Neural progenitor cell (in vitro differentiated cells): ENCODE measurements at regions not wholly inside any gene's neighbourhood (a gene's known extent, or its start where the extent isn't known, plus 50 kb on each side); places are given as distances from the start of the nearest gene placed in this dataset.

ENCODE experiments used
- DNase-seq: peaks from one replicate; pipeline ENCODE4 v3.0.0-alpha.2; 2016; ENCODE audit warnings: low spot score
- H2AFZ ChIP-seq: fragments of 200-600 bp; sonication (generic); replicated peaks from 2 replicates; pipeline ENCODE4 v1.6.1; 2016; ENCODE audit warnings: antibody characterized with exemption
- H3F3A ChIP-seq: fragments of 200-600 bp; sonication (generic); 2 replicates; pipeline ENCODE4 v1.6.1; 2016; ENCODE audit warnings: antibody characterized with exemption, low read depth
- H3K27ac ChIP-seq: fragments of 200-600 bp; sonication (generic); 2 replicates; pipeline ENCODE4 v1.5.1; 2016; ENCODE audit warnings: mild to moderate bottlenecking
- H3K27me3 ChIP-seq: fragments of 200-600 bp; sonication (generic); 2 replicates; pipeline ENCODE4 v1.6.1; 2016; ENCODE audit warnings: mild to moderate bottlenecking, moderate library complexity
- H3K36me3 ChIP-seq: fragments of 200-600 bp; sonication (generic); 2 replicates; pipeline ENCODE4 v1.5.1; 2016
- H3K4me1 ChIP-seq: fragments of 200-600 bp; sonication (generic); 2 replicates; pipeline ENCODE4 v1.6.1; 2016; ENCODE audit warnings: mixed run types
- H3K4me2 ChIP-seq: fragments of 200-600 bp; sonication (generic); 2 replicates; pipeline ENCODE4 v1.6.1; 2016
- H3K4me3 ChIP-seq: fragments of 200-600 bp; sonication (generic); 2 replicates; pipeline ENCODE4 v1.5.1; 2016
- H3K79me2 ChIP-seq: fragments of 200-600 bp; sonication (generic); 2 replicates; pipeline ENCODE4 v1.6.1; 2016; ENCODE audit warnings: low read depth
- H3K9ac ChIP-seq: fragments of 200-600 bp; sonication (generic); 2 replicates; pipeline ENCODE4 v1.6.1; 2016
- H3K9me3 ChIP-seq: fragments of 200-600 bp; sonication (generic); 2 replicates; pipeline ENCODE4 v1.5.1; 2016; ENCODE audit warnings: low read depth
- H4K20me1 ChIP-seq: fragments of 200-600 bp; sonication (generic); 2 replicates; pipeline ENCODE4 v1.6.1; 2016; ENCODE audit warnings: low read depth
- H3K27ac Mint-ChIP-seq: 3 replicates; pipeline ENCODE4 v1.8.0; 2021; ENCODE audit warnings: mixed read lengths
- H3K27me3 Mint-ChIP-seq: 2 replicates; pipeline ENCODE4 v1.8.0; 2022; ENCODE audit warnings: low read depth, mild to moderate bottlenecking, inconsistent platforms, moderate library complexity, mixed read lengths; ENCODE audit not compliant: insufficient read depth
- H3K36me3 Mint-ChIP-seq: 3 replicates; pipeline ENCODE4 v1.8.0; 2021; ENCODE audit warnings: mixed read lengths
- H3K4me1 Mint-ChIP-seq: 3 replicates; pipeline ENCODE4 v1.8.0; 2021; ENCODE audit warnings: mixed read lengths
- H3K4me3 Mint-ChIP-seq: 3 replicates; pipeline ENCODE4 v1.8.0; 2021; ENCODE audit warnings: mild to moderate bottlenecking, moderate library complexity, mixed read lengths
- H3K9me3 Mint-ChIP-seq: 3 replicates; pipeline ENCODE4 v1.8.0; 2020; ENCODE audit warnings: mixed read lengths
- EZH2 ChIP-seq: fragments of 200-600 bp; sonication (generic); IDR thresholded peaks from 2 replicates; pipeline ENCODE4 v1.6.1; 2017; ENCODE audit warnings: antibody characterized with exemption, mild to moderate bottlenecking, moderate library complexity
- EZH2phosphoT487 ChIP-seq: fragments of 200-600 bp; sonication (generic); IDR thresholded peaks from 2 replicates; pipeline ENCODE4 v1.6.1; 2017; ENCODE audit warnings: antibody characterized with exemption
- TF ChIP-seq, protein P1 (sequence below): fragments of 200-600 bp; sonication (generic); IDR thresholded peaks from 2 replicates; pipeline ENCODE4 v1.5.1; 2017; ENCODE audit warnings: antibody characterized with exemption, mild to moderate bottlenecking

DNA sequence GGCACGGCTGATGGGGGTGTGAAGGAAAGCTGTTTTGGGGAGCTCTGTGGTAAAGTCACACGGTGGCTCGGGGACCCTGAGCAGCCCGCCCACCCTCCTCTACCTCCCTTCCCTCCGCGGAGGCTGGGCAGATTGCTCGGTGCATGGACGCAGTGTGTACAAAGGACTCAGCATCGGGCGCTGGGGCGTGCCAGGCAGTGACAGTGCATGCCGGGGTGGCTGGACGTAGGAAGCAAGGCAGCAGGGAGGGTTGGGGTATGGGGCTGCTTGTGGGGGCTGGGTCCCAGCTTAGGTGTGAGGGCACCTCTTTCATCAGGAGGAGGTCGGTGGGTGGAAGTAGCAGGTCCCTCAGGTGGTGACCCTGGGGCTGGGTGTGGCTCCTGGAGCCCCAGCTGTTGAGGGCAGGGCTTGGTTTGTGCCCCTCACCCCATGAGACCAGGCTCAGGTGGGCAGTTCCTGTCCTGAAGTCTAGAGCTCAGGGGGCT, 159.9 kb upstream of the GSE1 start:
- H4K20me1 ChIP-seq = peaks cover 21% of the 10 kb centered on the region
- H3K4me3 Mint-ChIP-seq = no peak overlapping the region
- H3K36me3 Mint-ChIP-seq = no peaks in the 10 kb centered on the region
- H3K4me1 Mint-ChIP-seq = peaks cover 25% of the 10 kb centered on the region
- H3K9ac ChIP-seq = no peak overlapping the region
- H3K27me3 Mint-ChIP-seq = peaks cover 7% of the 10 kb centered on the region
- H3K27me3 ChIP-seq = peaks cover 5% of the 10 kb centered on the region
- H3K27ac ChIP-seq = no peak overlapping the region
- H2AFZ ChIP-seq = no peak overlapping the region
- no peaks in the 10 kb centered on the region for H3F3A ChIP-seq
- no peaks in the 10 kb centered on the region for H3K9me3 ChIP-seq
- no peak overlapping the region for H3K4me2 ChIP-seq
- H3K79me2 ChIP-seq = no peaks in the 10 kb centered on the region
- no peak overlapping the region for H3K27ac Mint-ChIP-seq
- no peak for TF ChIP-seq EZH2
- no peak for TF ChIP-seq EZH2phosphoT487
- TF ChIP-seq, protein P1, sequence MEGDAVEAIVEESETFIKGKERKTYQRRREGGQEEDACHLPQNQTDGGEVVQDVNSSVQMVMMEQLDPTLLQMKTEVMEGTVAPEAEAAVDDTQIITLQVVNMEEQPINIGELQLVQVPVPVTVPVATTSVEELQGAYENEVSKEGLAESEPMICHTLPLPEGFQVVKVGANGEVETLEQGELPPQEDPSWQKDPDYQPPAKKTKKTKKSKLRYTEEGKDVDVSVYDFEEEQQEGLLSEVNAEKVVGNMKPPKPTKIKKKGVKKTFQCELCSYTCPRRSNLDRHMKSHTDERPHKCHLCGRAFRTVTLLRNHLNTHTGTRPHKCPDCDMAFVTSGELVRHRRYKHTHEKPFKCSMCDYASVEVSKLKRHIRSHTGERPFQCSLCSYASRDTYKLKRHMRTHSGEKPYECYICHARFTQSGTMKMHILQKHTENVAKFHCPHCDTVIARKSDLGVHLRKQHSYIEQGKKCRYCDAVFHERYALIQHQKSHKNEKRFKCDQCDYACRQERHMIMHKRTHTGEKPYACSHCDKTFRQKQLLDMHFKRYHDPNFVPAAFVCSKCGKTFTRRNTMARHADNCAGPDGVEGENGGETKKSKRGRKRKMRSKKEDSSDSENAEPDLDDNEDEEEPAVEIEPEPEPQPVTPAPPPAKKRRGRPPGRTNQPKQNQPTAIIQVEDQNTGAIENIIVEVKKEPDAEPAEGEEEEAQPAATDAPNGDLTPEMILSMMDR = no peak
- H3K4me3 ChIP-seq = no peak overlapping the region
- no peaks in the 10 kb centered on the region for H3K36me3 ChIP-seq
- H3K9me3 Mint-ChIP-seq = no peaks in the 10 kb centered on the region
- no peak for DNase-seq
- H3K4me1 ChIP-seq = peaks cover 8% of the 10 kb centered on the region

DNA sequence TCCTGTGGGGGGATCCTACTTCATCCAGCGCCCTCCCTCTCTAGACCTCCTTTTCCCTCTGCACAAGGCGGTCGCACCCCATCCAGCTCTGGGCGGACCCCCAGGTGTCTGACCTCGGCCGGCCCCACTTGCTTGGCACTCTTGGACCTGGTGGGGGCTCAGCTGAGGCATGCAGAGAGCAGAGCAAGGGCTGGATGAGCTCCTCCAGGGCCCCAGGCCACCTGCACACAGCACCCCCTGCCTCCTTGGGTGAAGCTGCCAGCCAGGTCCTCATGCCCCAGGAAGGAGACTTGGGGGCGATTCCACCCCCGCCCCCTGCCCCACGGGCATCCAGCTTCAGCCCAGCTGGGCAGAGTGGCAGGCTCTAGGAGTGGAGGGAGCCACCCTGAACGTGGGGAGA, 159.4 kb upstream of the GSE1 start:
- Histone ChIP-seq H3F3A (no peaks in the 10 kb centered on the region), H2AFZ (no peak overlapping the region), H3K79me2 (no peaks in the 10 kb centered on the region), H3K27me3 (peaks cover 8% of the 10 kb centered on the region), H3K9me3 (no peaks in the 10 kb centered on the region), H3K36me3 (no peaks in the 10 kb centered on the region), H4K20me1 (peaks cover 21% of the 10 kb centered on the region), H3K4me3 (no peak overlapping the region), H3K4me2 (no peak overlapping the region), H3K9ac (no peak overlapping the region), H3K4me1 (peaks cover 7% of the 10 kb centered on the region), H3K27ac (no peak overlapping the region)
- H3K4me1 Mint-ChIP-seq = peaks cover 23% of the 10 kb centered on the region
- DNase-seq = no peak
- H3K27me3 Mint-ChIP-seq = peaks cover 5% of the 10 kb centered on the region
- no peaks in the 10 kb centered on the region for H3K9me3 Mint-ChIP-seq
- H3K27ac Mint-ChIP-seq = no peak overlapping the region
- no peaks in the 10 kb centered on the region for H3K36me3 Mint-ChIP-seq
- no peak overlapping the region for H3K4me3 Mint-ChIP-seq
- TF ChIP-seq, protein P1 = no peak
- no peak for TF ChIP-seq EZH2
- no peak for TF ChIP-seq EZH2phosphoT487

DNA sequence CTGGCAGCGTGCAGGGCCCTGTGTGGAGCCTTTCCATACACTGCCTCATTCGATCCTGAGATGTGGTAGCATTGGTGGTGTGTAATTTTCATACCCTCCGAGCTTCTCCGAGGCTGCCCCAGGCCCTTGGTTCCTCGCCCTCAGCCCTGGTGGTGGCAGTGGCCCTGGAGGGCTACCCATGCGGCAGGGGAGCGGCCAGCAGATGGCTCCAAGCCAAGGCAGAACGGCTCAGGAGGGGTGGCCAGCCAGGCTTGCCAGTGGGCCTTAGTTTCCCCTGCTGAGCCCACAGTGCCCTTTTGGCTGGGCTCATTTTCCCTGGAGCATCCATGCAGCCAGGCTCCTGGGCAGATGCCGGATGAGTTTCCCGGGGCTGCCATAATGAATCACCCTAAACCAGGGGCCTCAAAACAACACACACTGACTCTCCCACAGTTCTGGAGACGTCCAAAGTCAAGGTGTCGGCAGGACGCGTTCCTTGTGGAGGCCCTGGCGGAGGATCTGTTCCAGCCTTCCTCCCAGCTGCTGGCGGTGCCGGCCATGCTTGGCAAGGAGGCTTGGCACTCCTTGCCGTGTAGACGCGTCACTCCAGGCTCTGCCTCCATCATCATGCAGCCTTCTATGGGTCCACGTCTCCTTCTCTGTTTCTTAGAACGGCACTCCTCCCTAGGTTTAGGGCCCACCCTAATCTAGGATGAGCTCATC, 158.8 kb upstream of the GSE1 start:
- DNase-seq = no peak
- H3K36me3 ChIP-seq = no peaks in the 10 kb centered on the region
- no peak overlapping the region for H2AFZ ChIP-seq
- H4K20me1 ChIP-seq = peaks cover 21% of the 10 kb centered on the region
- H3K27me3 Mint-ChIP-seq = peaks cover 2% of the 10 kb centered on the region
- TF ChIP-seq, protein P1 = peak; percentile 7
- TF ChIP-seq EZH2phosphoT487 = no peak
- peaks cover 4% of the 10 kb centered on the region for H3K4me1 ChIP-seq
- peaks cover 15% of the 10 kb centered on the region for H3K27me3 ChIP-seq
- H3K9me3 ChIP-seq = no peaks in the 10 kb centered on the region
- H3K79me2 ChIP-seq = no peaks in the 10 kb centered on the region
- peaks cover 23% of the 10 kb centered on the region for H3K4me1 Mint-ChIP-seq
- H3F3A ChIP-seq = no peaks in the 10 kb centered on the region
- H3K36me3 Mint-ChIP-seq = no peaks in the 10 kb centered on the region
- no peak overlapping the region for H3K9ac ChIP-seq
- H3K4me3 ChIP-seq = no peak overlapping the region
- H3K4me2 ChIP-seq = no peak overlapping the region
- H3K27ac ChIP-seq = no peak overlapping the region
- H3K27ac Mint-ChIP-seq = peak overlapping the region; percentile 88
- no peak overlapping the region for H3K4me3 Mint-ChIP-seq
- no peaks in the 10 kb centered on the region for H3K9me3 Mint-ChIP-seq
